CD14-positive monocyte (primary cell): ENCODE measurements at regions not wholly inside any gene's neighbourhood (a gene's known extent, or its start where the extent isn't known, plus 50 kb on each side); places are given as distances from the start of the nearest gene placed in this dataset.

Source experiments
- DNase-seq, 3 donors: peaks; one replicate each; pipeline ENCODE4 v3.0.0-alpha.2; 2011 to 2022
- H2AFZ ChIP-seq: 2 replicates; pipeline ENCODE4 v1.6.0; 2012; ENCODE audit warnings: mild to moderate bottlenecking, low read depth, low read length, inconsistent platforms; ENCODE audit not compliant: insufficient read depth, poor library complexity, severe bottlenecking
- H3K27ac ChIP-seq, 2 donors: 1 replicate in 1 of 2; 2 replicates in 1 of 2; pipeline ENCODE4 v1.5.1; 2012 to 2013; ENCODE audit warnings: low read length in 2 of 2, control low read depth in 1 of 2, inconsistent platforms in 1 of 2, low read depth in 1 of 2, mild to moderate bottlenecking in 1 of 2
- H3K27me3 ChIP-seq, 2 donors: one replicate each; pipeline versions ENCODE4 v1.6.0 to v1.6.1; 2011 to 2013; ENCODE audit warnings: low read length in 2 of 2; ENCODE audit not compliant: control insufficient read depth in 2 of 2, insufficient read depth in 2 of 2
- H3K36me3 ChIP-seq, 2 donors: replicated peaks in 1 of 2; 1 replicate in 1 of 2; 2 replicates in 1 of 2; pipeline versions ENCODE4 v1.5.1 to v1.6.1; 2012 to 2013; ENCODE audit warnings: low read length in 2 of 2, control low read depth in 1 of 2, inconsistent platforms in 1 of 2, mild to moderate bottlenecking in 1 of 2; ENCODE audit not compliant: insufficient read depth in 2 of 2, control insufficient read depth in 1 of 2
- H3K4me1 ChIP-seq, 2 donors: 1 replicate in 1 of 2; 2 replicates in 1 of 2; pipeline versions ENCODE4 v1.5.1 to v1.6.1; 2012 to 2013; ENCODE audit warnings: low read length in 2 of 2, control low read depth in 1 of 2, inconsistent platforms in 1 of 2, mild to moderate bottlenecking in 1 of 2, moderate library complexity in 1 of 2; ENCODE audit not compliant: insufficient read depth in 2 of 2, control insufficient read depth in 1 of 2
- H3K4me2 ChIP-seq: replicated peaks from 2 replicates; pipeline ENCODE3; 2012; ENCODE audit warnings: low read length, moderate library complexity, mild to moderate bottlenecking; ENCODE audit not compliant: poor library complexity, severe bottlenecking; ENCODE audit errors: extremely low read depth
- H3K4me3 ChIP-seq, 3 experiments: fragments of 200-600 bp in 1 of 3; sonication (generic) in 1 of 3; replicated peaks in 1 of 3; 1 replicate in 2 of 3; 2 replicates in 1 of 3; pipeline ENCODE4 v1.5.1; 2011 to 2013; ENCODE audit warnings: low read length in 3 of 3, mild to moderate bottlenecking in 3 of 3, control low read depth in 2 of 3, low read depth in 2 of 3, inconsistent platforms in 1 of 3, moderate library complexity in 1 of 3
- H3K79me2 ChIP-seq: 2 replicates; pipeline ENCODE4 v1.6.0; 2012; ENCODE audit warnings: mild to moderate bottlenecking, control low read depth, inconsistent platforms, low read length, moderate library complexity; ENCODE audit not compliant: insufficient read depth
- H3K9ac ChIP-seq: 2 replicates; pipeline ENCODE4 v1.6.0; 2017; ENCODE audit warnings: low read length, mild to moderate bottlenecking; ENCODE audit not compliant: insufficient read depth, poor library complexity, severe bottlenecking
- H3K9me3 ChIP-seq, 2 donors: replicated peaks in 1 of 2; 1 replicate in 1 of 2; 2 replicates in 1 of 2; pipeline versions ENCODE4 v1.5.1 to v1.6.1; 2012 to 2013; ENCODE audit warnings: low read length in 2 of 2, control low read depth in 1 of 2; ENCODE audit not compliant: control insufficient read depth in 1 of 2, insufficient read depth in 1 of 2
- H4K20me1 ChIP-seq: 2 replicates; pipeline ENCODE4 v1.6.0; 2012; ENCODE audit warnings: mild to moderate bottlenecking, low read length, control low read depth, moderate library complexity; ENCODE audit not compliant: insufficient read depth
- H3K27ac Mint-ChIP-seq, 7 donors: one replicate each; pipeline ENCODE4 v1.8.0; 2020; ENCODE audit warnings: mild to moderate bottlenecking in 7 of 7, mixed read lengths in 7 of 7, moderate library complexity in 6 of 7, inconsistent platforms in 2 of 7
- H3K27me3 Mint-ChIP-seq, 3 donors: one replicate each; pipeline ENCODE4 v1.8.0; 2021 to 2022; ENCODE audit warnings: low read depth in 3 of 3, mild to moderate bottlenecking in 3 of 3, mixed read lengths in 3 of 3, moderate library complexity in 3 of 3, inconsistent platforms in 1 of 3
- H3K36me3 Mint-ChIP-seq, 2 donors: one replicate each; pipeline ENCODE4 v1.8.0; 2020; ENCODE audit warnings: mixed read lengths in 2 of 2, inconsistent platforms in 1 of 2, mild to moderate bottlenecking in 1 of 2
- H3K4me1 Mint-ChIP-seq: one replicate; pipeline ENCODE4 v1.8.0; 2020; ENCODE audit warnings: mild to moderate bottlenecking, mixed read lengths
- H3K4me3 Mint-ChIP-seq, 2 donors: one replicate each; pipeline ENCODE4 v1.8.0; 2020; ENCODE audit warnings: mild to moderate bottlenecking in 2 of 2, mixed read lengths in 2 of 2, moderate library complexity in 1 of 2
- H3K9me3 Mint-ChIP-seq, 7 donors: one replicate each; pipeline ENCODE4 v1.8.0; 2020 to 2022; ENCODE audit warnings: mixed read lengths in 7 of 7, mild to moderate bottlenecking in 6 of 7, moderate library complexity in 6 of 7, inconsistent platforms in 2 of 7
- WGBS: methylation state at CpG from one replicate; pipeline ENCODE4 v1.1.5; 2013; ENCODE audit warnings: missing lambda C conversion rate; ENCODE audit not compliant: insufficient coverage; 5-methylcytosine and 5-hydroxymethylcytosine counted together
- intact Hi-C, 2 donors: fragments of 100-400 bp; cut with micrococcal nuclease; formaldehyde crosslinking; loops; one replicate each; pipeline versions ENCODE4 v1.15.0 to v1.15.1; 2023
- TF ChIP-seq, protein P1 (sequence below): fragments of 200-600 bp; IDR thresholded peaks from one replicate; pipeline ENCODE4 v1.8.0; 2022; ENCODE audit warnings: antibody characterized with exemption, mild to moderate bottlenecking

DNA sequence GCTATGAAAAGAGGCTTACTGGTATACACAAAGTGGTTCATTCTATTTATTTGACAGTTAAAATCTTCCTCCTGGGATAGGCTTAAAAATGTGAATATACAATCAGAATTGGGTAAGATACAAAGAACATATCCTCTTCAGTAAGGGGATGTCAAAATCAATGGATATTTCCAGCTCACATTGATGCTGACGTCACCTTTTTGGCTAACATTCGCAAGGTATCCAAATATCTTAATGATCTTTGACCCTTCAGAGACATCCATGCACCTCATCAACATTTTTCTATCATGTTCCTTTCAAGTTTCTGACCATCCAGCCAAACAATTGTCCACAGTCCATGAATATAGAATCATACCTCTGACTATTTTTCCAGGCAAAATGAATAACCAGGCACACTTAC, 697.3 kb downstream of the NR2F2 start:
- H3K27me3 ChIP-seq = no peaks in the 10 kb centered on the region
- no peaks in the 10 kb centered on the region for H3K79me2 ChIP-seq
- WGBS = 89% methylated on average over 2 of the region's 2 CpGs
- H3K4me1 ChIP-seq = no peaks in the 10 kb centered on the region
- no peak overlapping the region for H3K27ac ChIP-seq
- Mint-ChIP-seq H3K27ac (no peak overlapping the region), H3K36me3 (no peaks in the 10 kb centered on the region), H3K4me3 (no peak overlapping the region), H3K4me1 (no peaks in the 10 kb centered on the region), H3K27me3 (peaks cover 0 to 1% (median 0%) of the 10 kb centered on the region in 3 donors), H3K9me3 (peaks cover 0 to 11% (median 7%) of the 10 kb centered on the region in 7 donors)
- no peak overlapping the region for H3K4me2 ChIP-seq
- DNase-seq = no peak
- no peaks in the 10 kb centered on the region for H4K20me1 ChIP-seq
- no peak overlapping the region for H2AFZ ChIP-seq
- no peaks in the 10 kb centered on the region for H3K36me3 ChIP-seq
- no peak overlapping the region for H3K4me3 ChIP-seq
- H3K9me3 ChIP-seq = peaks cover 6 to 22% of the 10 kb centered on the region in 2 donors
- TF ChIP-seq, protein P1, sequence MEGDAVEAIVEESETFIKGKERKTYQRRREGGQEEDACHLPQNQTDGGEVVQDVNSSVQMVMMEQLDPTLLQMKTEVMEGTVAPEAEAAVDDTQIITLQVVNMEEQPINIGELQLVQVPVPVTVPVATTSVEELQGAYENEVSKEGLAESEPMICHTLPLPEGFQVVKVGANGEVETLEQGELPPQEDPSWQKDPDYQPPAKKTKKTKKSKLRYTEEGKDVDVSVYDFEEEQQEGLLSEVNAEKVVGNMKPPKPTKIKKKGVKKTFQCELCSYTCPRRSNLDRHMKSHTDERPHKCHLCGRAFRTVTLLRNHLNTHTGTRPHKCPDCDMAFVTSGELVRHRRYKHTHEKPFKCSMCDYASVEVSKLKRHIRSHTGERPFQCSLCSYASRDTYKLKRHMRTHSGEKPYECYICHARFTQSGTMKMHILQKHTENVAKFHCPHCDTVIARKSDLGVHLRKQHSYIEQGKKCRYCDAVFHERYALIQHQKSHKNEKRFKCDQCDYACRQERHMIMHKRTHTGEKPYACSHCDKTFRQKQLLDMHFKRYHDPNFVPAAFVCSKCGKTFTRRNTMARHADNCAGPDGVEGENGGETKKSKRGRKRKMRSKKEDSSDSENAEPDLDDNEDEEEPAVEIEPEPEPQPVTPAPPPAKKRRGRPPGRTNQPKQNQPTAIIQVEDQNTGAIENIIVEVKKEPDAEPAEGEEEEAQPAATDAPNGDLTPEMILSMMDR = no peak
- H3K9ac ChIP-seq = no peak overlapping the region
- intact Hi-C loops = no loop called here

DNA sequence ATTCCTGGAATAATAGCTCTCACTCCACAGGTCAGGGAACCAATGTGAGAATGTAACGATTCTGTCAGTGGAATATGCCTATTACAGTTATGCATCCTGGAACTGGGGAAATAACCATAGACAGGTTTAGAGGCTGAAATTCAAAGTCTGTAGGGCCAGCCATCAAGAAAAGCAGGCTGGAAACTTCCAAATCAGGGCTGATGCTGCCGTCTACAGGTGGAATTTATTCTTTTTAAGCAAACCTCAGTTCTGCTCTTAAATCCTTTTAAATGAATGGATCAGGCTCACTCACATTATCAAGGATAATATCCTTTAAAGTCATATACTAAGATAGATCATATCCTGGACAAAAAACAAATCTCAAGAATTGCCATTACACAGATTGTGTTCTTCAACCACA, 699.8 kb downstream of the NR2F2 start:
- no peak overlapping the region for H3K4me3 Mint-ChIP-seq
- no peak overlapping the region for H3K27ac Mint-ChIP-seq
- peaks cover 0 to 10% (median 3%) of the 10 kb centered on the region in 7 donors for H3K9me3 Mint-ChIP-seq
- no peak overlapping the region for H3K27ac ChIP-seq
- 100% methylated on average over 1 of the region's 2 CpGs for whole genome bisulfite sequencing
- H3K79me2 ChIP-seq = no peaks in the 10 kb centered on the region
- intact Hi-C loops = no loop called here
- no peaks in the 10 kb centered on the region for H4K20me1 ChIP-seq
- no peaks in the 10 kb centered on the region for H3K4me1 ChIP-seq
- peaks cover 6 to 22% of the 10 kb centered on the region in 2 donors for H3K9me3 ChIP-seq
- H3K4me2 ChIP-seq = no peak overlapping the region
- no peak overlapping the region for H3K4me3 ChIP-seq
- peaks cover 0 to 1% (median 0%) of the 10 kb centered on the region in 3 donors for H3K27me3 Mint-ChIP-seq
- no peaks in the 10 kb centered on the region for H3K36me3 Mint-ChIP-seq
- no peak for DNase-seq
- no peaks in the 10 kb centered on the region for H3K27me3 ChIP-seq
- H3K36me3 ChIP-seq = no peaks in the 10 kb centered on the region
- TF ChIP-seq, protein P1 = no peak
- no peak overlapping the region for H2AFZ ChIP-seq
- no peak overlapping the region for H3K9ac ChIP-seq
- H3K4me1 Mint-ChIP-seq = no peaks in the 10 kb centered on the region
